Hematopoietic multipotent progenitor cell (in vitro differentiated cells): ENCODE measurements at regions not wholly inside any gene's neighbourhood (a gene's known extent, or its start where the extent isn't known, plus 50 kb on each side); places are given as distances from the start of the nearest gene placed in this dataset.
A peak's percentile ranks its signal among the peaks of the same experiment; 100 is the strongest.

Experiments
- DNase-seq, 3 donors: peaks; one replicate each; pipeline ENCODE4 v3.0.0-alpha.2; 2011 to 2015; ENCODE audit warnings: low read depth in 2 of 3, low spot score in 2 of 3

DNA sequence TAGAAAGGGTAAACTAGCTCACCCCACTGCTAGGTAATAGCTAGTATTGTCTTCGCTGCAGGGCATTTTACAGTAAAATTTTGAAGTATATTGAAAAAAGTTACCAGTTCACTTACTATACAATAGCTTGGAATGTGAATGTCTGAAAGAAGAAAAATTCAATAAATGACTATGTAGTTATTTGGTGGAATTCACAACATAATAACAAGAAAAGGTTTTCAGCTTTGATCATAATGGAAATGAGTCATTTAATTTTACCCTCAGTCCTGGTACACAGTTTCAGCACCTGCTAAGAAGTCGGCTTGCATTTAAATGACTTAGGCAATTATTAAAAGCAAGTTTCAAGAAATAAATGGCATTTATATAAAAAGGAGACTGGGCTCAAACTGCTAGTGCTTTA lies 90.4 kb downstream of the NUP35 start:
- DNase-seq = no peak

DNA sequence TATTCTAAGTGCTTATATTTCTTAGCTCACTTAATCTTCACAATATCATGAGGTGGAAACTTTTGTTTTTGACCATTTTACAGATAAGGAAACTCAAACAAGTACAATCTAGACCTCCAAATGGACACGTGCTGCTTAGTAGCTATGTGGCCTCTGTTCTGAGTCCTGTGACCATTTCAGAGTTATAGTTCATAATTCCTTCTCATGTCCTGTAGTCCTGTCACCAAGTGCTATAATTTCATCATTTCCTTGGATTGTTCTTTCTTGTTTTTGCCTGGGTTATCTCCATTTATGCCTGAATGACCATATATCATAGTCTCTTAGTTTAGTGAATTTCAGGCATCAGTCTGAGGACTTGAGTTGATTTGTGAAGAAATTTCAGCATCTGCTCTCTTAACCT lies 91.7 kb downstream of the NUP35 start:
- no peak for DNase-seq

DNA sequence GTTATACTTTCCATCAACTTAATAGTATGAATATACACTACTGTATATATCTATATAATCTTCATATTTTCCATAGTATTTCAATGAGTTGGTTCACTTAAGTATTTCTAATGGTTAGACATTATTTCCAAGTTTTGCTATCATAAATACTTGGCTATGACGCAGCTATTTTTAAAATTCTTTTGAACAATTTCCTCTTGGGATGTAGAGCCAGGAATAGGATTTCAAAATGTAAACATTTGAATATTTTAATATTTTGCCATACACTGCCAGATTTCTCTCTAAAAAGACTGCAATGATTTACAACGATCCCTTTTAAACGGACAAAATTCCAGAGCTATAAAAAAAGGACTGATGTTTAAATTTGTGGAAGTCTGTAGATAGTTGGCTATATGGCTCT lies 95.6 kb downstream of the NUP35 start:
- no peak for DNase-seq

DNA sequence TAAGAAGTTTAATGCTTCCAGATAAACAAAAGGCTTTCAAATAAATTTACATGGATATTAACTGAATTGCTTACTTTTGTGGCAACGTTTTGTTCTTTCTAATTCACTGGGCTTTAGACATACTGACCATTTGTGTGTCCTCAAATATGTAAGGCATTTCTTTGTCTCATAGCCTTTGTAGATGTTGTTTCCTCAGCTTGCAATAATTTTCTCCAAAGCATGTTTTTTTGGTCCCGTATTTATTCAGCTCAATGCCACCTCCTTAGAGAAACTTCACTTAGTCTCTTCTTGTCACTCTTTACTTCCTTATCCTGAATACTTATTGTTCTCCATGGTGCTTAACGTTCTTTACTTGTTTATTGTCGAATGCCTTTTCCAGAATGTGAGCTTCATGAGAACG lies 98.5 kb downstream of the NUP35 start:
- no peak for DNase-seq

DNA sequence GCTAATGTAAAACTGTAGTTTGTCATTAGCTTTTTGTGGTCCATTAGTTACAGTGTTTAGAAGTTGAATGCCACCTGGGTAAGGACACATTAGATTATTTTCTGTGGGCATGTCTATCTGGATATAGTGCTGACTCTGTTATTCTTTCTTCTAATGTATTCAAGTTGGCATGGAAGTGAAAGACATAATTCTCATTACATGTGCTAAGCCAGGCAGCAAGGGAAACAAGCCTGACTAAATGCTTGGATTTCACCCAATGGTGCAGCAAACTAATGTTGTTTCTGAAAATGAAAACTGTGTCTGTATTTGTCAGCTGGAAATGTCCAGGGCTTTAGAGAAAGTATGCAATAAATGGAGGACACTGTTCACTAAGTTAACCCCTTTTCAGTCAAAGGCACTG lies 100.7 kb downstream of the NUP35 start:
- DNase-seq = no peak

DNA sequence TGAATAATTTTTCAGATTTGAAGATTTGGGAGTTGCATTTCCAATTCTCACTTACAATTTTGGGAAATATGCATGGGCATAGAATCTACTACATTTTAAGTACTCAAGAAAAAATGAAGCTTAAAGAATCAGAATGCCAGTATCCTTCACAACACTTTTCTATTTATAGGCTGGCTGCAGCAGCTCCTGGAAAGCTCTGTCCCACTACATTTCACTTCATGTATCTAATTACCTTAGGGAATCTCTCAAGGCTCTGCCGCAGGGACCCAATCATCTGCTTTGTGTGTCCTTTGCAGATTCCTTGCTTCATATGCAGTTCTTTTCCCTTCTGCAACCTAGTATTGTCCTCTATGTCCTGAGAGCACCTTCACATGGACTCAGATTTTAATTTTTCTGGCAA lies 102.9 kb downstream of the NUP35 start:
- DNase-seq = no peak

DNA sequence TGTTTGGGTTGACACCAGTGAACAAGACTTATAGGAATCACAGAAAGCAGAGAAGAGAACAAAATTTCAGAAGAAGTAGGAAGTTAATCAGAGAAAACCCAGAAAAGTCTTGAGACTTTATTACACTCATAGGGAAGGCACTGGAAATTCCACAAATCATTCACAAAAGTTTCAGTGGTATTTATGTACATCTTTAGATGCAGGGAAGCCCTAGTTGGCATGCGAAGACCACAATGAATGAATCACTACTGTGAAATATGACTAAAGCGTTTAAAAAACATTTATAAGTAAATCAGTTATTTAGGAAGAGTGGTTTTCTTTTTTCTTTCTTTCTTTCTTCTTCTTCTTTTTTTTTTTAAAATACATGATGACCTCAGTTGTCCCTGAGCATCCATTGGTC lies 105.1 kb downstream of the NUP35 start:
- no peak for DNase-seq

DNA sequence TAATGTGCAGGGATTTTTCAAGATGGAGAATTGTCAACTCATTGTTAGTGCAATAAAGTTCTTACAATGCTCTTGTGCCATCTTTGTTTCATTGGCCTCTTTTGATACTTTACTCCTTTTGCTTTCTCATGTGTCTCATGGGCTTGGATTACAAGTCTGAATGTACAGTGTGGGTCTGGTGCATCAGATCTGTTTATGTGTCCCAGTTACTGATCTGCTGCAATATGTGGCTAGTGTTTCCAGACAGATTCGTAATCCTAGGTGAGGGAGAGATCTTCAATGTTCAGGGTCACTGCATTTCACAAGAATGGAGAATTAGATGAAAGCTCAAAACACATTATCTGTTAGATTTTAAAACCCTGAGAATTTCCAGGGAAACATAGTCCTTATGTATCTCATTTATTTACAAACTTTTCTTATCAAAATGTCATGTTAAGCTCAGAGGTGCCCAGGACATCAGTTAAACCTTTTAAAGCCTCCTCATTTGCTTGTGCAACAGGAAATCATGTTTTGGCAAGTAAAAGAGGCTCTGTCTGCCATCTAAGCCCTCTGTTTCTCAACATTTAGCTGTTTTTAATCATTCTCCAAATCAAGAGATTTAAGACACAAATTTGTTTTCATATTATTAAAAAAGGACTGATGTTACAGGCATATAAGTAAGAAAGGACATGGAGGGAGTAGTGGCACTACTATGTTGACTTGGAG lies 108.1 kb downstream of the NUP35 start:
- DNase-seq = no peak

DNA sequence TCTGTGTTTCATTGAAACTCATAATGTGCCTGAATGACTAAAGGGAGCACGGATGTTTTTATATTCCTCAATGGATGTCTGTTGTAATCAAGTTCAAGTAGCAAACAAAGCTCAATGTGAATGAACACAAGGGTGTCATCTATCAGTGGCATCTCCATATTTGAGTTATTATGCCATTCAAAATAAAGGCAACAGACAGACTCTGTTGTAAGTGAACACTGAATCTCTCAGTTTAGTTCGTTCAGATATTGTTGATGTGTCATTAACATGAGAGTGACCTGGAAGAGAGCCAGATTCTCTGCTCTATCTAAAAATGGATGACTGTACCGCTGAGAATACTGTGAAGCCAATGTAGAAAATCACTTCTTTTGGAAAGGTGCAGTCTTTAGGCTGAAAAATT lies 118.7 kb downstream of the NUP35 start:
- DNase-seq = no peak

DNA sequence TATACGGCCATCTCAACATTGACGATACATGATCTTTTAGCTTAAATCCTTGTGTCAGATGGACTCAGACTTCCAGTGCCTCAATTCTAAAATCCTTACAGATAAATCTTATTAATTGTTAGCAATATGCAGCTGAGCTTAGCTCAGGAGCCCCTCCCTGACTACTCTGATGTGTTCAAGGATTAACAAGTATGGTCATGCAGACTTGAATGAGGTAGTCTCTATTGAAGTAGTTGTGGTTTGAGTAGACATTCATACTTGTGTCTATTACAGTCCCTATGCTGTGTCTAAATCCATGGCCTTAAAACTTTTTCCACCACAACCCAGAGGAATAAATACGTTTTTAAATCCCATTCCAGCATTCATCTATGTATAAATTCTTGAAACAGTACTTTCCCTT lies 119.5 kb downstream of the NUP35 start:
- no peak for DNase-seq

DNA sequence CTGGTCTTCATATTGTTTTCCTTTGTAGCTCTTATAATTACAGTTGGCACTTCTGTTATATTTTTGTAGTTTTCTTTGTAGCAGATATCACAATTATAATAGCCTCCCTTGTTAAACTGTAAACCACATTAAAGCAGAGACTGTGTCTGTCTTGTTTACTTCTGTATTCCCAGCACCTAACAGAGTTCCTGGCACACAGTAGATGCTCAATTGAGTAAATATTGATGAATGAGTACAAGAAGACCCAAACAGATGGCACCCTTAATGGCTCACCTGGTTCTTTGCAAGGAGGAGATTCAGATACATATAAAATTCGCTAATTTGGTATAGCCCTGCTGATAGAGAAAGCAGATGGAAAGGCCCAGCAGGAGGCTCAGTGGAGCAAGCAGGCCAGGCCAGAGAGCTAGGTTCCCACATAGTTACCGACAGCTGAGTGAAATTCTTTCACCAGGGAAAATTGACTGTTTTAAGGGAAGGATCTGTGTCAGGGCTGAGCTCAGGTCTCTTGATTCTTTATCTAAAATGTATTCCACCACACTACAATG lies 120.1 kb downstream of the NUP35 start:
- DNase-seq = no peak

DNA sequence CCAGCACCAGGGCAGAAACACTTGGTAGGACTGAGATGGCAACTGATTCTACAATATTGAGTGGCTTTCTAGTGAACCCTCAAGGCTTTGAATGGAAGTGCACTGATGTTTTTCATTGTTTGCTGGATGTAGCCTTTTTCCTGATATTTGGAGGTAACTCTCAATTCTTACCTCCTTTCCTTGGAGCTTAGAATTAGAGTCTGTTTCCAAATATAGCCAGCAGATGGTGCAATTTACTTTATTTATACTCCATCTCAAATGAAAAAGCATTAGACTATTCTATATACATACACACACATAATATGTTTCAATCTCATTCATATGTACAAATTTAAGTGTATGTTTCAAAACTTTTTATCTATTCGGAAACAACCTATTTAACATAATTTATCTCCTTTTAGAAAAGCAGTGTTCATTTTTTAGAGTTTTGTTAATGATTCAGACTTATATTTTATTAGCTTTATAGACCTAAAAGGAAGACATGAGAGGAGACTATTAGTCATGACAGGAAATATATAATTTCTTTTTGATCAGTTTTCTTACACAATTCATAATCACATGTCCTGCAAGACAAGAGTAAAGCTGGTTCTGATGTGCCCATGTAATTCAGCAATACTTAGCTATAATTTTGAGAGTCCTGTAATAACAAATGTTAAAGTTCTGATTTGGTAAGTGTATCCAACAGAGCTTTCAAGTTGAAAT lies 124.8 kb downstream of the NUP35 start:
- peak in 2 of 3 donors; percentile 9 to 44 for DNase-seq

DNA sequence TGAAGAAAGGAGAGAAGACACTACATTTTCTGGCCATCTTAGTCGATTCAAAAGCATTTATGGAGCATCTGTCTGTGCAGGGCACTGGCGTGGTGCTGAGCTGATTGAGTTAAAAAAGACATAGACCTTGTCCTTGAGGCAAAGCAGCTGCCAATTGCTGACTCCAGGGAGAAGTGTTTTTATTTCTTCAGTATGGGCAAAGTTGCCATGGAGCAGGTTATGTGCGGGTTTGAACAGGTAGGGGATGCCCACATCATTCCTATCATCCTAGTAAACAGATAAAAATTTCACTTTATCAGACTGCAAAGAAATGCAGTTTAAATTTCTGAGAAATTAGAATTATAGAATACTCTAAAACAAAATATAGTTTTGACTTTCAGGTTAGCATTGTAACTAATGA lies 125.8 kb downstream of the NUP35 start:
- no peak for DNase-seq

DNA sequence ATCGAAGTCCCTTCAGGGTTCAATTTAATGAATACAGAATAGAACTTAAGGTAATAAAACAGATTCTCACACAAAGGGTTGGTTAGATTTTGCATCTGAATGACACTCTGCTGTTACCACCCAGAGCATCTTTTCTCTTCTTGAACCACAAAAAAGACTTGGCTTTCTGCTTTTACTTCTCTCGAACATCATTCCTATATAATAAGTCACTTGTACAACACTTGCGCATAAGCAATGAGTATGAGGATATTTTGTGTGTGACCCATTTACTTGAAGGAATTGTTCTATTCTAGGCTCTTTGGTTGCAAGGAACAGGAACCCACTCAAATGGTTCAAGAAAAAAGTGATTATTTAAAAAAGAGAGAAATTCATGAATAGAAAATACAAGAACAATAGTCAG lies 126.2 kb downstream of the NUP35 start:
- DNase-seq = no peak

DNA sequence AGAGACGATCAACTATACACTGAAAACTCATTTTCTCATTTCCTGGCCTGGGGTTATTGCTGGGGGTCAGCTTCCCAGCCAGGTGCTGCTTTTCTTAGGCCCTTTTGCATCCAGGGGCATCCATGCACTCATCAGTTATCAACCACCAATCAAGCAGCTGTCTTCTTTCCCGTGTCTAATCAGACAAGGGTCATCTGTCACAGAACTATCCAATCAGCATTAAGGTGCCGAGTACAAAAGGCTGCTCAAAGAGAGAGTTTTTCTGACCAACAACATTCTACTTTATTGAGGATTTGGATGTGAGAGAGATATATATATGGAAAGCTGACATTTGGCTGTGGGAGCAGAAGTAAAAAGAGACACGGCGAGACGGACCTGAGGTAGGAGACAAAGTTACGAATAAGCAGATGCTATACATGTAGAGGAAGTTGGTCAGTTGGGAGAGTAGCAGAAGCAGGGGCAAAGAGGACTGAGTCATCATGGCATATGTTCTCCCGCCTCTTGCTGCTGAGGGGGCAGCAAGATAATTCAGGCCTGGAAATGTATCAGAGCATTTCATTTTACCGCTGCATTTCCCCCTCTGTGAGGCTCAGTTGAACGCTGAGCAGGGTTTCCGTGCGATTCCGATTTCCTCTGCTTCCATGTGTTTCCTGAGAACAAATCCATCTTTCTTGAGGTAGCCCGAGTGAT lies 129.3 kb downstream of the NUP35 start:
- no peak for DNase-seq

DNA sequence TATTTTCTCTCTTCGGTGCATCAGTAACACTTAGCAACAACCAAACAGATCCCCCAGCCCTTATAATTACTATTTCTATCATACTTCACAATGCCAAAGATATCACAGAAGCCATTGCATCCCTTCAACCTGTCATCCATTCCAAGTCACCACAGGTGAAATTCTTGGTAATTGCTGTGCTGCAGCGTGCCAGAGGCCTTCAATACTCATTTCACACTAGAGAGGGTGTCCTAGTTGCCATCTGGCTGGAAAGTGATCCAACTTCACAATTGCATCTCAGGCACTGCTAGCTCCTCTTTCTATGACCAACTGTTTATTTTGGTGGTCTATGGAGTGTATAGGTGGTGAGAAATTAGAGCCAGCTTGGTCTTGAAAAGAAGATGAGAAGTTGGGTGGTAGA lies 131.2 kb downstream of the NUP35 start:
- no peak for DNase-seq

DNA sequence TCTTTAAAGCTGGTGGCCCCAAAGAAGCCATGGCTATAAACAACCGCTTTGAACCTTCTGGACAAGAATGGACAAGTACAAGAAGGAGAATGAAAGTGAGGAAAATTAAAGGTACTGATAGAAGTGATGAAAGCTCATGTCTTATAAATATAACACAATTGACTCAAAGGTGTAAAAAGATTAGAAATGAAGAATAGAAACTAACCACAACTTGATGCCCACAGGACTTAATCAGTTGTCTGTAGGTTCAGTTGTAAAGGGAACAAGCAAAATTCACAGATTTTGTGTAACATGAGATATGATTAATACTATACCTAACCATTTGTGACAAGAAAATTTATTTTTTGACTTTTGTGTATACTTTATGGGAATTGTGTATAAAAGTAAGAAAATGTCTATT lies 135.7 kb downstream of the NUP35 start:
- no peak for DNase-seq

DNA sequence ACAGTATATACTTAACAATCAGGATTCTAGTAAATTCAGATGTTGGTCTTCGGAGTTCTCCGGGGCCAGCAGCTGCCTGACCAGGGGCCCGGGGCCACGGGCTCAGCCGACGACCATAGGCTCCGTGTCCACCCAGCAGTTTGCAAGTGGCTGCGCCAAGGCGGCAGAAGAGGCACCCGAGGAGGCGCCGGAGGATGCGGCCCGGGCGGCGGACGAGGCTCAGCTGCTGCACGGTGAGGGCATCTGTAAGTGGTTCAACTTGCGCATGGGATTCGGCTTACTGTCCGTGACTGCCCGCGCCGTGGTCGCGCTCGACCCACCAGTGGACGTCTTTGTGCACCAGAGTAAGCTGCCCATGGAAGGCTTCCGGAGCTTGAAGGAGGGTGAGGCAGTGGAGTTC lies 136.3 kb downstream of the NUP35 start:
- no peak for DNase-seq

DNA sequence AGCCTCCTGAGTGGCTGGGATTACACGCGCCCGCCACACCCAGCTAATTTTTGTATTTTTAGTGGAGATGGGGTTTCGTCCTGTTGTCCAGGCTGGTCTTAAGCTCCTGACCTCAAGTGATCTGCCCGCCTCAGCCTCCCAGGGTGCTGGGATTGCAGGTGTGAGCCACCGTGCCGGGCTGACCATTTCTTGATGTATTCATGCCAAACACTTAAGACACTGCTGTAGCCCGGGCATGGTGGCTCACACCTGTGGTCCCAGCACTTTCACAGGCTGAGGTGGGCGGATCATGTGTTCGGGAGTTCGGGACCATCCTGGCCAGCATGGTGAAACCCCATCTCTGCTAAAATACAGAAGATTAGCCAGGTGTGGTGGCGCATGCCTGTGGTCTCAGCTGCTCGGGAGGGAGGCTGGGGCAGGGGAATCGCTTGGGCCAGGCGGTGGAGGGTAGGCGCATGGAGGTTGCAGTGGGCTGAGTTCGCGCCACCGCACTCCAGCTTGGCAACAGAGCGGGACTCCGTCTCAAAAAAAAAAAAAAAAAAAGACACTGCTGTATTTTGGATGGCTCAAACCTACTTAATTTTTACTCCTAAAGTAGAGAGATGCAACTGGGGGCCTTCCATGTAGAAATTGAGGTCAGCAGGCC lies 140.8 kb downstream of the NUP35 start:
- no peak for DNase-seq

DNA sequence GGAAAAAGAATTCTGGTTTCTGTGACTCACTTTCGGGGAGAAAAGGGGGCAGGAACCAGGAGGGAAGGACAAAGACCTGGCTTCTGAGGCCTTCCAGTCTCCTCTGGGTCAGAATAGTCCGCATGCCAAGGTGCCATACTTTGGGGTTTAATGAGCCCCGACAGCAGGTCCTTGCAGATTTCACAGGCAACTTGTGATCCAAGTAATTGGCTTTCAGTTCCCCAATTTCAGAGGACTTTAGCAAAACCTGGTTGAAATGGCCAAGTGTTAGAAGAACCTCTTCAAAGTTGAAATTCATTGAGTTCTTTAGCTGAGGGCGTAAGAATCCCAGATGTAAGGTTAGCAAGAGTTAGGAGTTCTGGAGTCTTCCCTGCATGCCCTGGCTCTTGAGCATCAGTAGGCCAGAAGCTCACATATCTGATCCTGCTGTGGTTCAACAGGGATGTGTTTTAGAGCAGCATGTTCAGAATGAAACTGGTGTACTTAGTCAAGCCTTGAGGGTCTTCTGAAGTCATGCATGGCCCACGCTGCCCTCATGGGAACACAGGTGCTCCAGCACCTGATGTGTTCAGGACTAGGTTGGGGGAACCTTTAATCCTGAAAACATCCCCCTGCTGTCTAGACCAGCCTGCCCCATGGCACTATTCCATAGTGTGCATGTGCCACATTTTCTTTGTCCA lies 143.0 kb downstream of the NUP35 start:
- DNase-seq = no peak

DNA sequence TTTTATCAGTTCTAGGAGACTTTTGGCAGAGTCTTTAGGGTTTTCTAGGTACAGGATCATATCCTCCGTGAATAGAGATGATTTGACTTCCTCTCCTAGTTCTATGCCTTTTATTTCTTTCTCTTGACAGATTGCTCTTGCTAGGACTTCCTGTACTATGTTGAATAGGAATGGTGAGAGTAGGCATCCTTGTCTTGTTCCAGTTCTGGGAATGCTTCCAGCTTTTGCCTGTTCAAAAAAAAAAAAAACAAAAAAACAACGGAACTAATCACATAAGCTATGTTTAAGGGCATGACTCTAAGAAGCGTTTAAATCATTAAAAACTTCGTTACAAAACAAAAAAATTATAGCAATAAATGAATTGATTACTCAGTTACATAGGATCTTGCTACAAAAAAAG lies 145.7 kb downstream of the NUP35 start:
- no peak for DNase-seq
